Stimulated activated CD8-positive, alpha-beta memory T cell treated with anti-CD3 and anti-CD28 coated beads, Interleukin-7, amount 100 ng/mL, for 24 hours (primary cell): ENCODE measurements at regions not wholly inside any gene's neighbourhood (a gene's known extent, or its start where the extent isn't known, plus 50 kb on each side); places are given as distances from the start of the nearest gene placed in this dataset.

Source experiments
- DNase-seq: peaks from one replicate; pipeline ENCODE4 v3.0.0-alpha.2; 2020; ENCODE audit warnings: low read depth

- no peak for DNase-seq
Observed at GRCh38 chr2:6667326-6667725, 198.4 kb downstream of the CMPK2 start.

- DNase-seq, result no peak
Observed at GRCh38 chr2:6671913-6672312, 193.8 kb downstream of the CMPK2 start.

- no peak for DNase-seq
Observed at GRCh38 chr2:6674381-6674780, 191.3 kb downstream of the CMPK2 start.

GRCh38 chr2:6675791-6676190 lies 189.9 kb downstream of the CMPK2 start:
- DNase-seq, result no peak

- DNase-seq, result no peak
Observed at GRCh38 chr2:6676241-6676640, 189.5 kb downstream of the CMPK2 start.

GRCh38 chr2:6676776-6677175 lies 188.9 kb downstream of the CMPK2 start:
- no peak for DNase-seq

GRCh38 chr2:6679471-6679870 lies 186.2 kb downstream of the CMPK2 start:
- no peak for DNase-seq

- DNase-seq, result no peak
Observed at GRCh38 chr2:6683516-6683915, 182.2 kb downstream of the CMPK2 start.

GRCh38 chr2:6685447-6685846 lies 180.3 kb downstream of the CMPK2 start:
- DNase-seq, result no peak

GRCh38 chr2:6692056-6692455 lies 173.7 kb downstream of the CMPK2 start:
- no peak for DNase-seq

GRCh38 chr2:6692819-6693218 lies 172.9 kb downstream of the CMPK2 start:
- DNase-seq, result no peak

GRCh38 chr2:6694555-6694954 lies 171.2 kb downstream of the CMPK2 start:
- DNase-seq, result no peak

- no peak for DNase-seq
Observed at GRCh38 chr2:6700335-6700734, 165.4 kb downstream of the CMPK2 start.

- DNase-seq, result no peak
Observed at GRCh38 chr2:6704077-6704476, 161.6 kb downstream of the CMPK2 start.

- DNase-seq, result no peak
Observed at GRCh38 chr2:6721395-6721794, 144.3 kb downstream of the CMPK2 start.

- no peak for DNase-seq
Observed at GRCh38 chr2:6722574-6722973, 143.1 kb downstream of the CMPK2 start.

GRCh38 chr2:6723865-6724604 lies 141.7 kb downstream of the CMPK2 start:
- DNase-seq, result no peak

GRCh38 chr2:6724605-6725140 lies 141.0 kb downstream of the CMPK2 start:
- no peak for DNase-seq

- no peak for DNase-seq
Observed at GRCh38 chr2:6728156-6728555, 137.6 kb downstream of the CMPK2 start.

- no peak for DNase-seq
Observed at GRCh38 chr2:6730003-6730402, 135.7 kb downstream of the CMPK2 start.

GRCh38 chr2:6730649-6731532 lies 134.8 kb downstream of the CMPK2 start:
- DNase-seq, result no peak

- no peak for DNase-seq
Observed at GRCh38 chr2:6739547-6739946, 126.2 kb downstream of the CMPK2 start.

- DNase-seq, result no peak
Observed at GRCh38 chr2:6741229-6741628, 124.5 kb downstream of the CMPK2 start.
